ENCODE measurements at regions not wholly inside any gene's neighbourhood (a gene's known extent, or its start where the extent isn't known, plus 50 kb on each side); places are given as distances from the start of the nearest gene placed in this dataset.

DNA sequence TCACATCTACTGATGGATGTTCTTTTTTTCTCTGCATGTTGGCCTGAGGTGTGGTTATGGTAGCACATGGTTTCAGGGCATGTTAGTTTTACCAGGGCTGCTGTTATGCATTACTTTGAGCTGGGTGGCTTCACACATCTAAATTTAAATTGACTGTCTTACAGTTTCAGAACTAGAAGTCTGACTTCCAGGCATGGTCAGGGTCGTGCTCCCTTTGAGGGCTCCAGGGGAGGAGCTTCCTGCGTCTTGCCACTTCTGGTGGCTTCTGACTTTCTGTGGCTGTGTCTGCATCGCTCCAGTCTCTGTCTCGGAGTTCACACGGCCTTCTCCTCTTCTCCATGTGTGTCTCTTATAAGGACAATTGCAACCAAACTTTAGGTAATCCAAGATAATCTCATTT, 143.9 kb downstream of the GALR1 start:
- TF ChIP-seq CTCF (IDR thresholded peaks at IDR 0.05; ENCODE audit: low read depth, low read length) (no peak), POLR2A (IDR thresholded peaks at IDR 0.05; ENCODE audit: extremely low read depth, insufficient read length) (no peak), MYC (IDR thresholded peaks at IDR 0.05; ENCODE audit: low read depth, low read length) (no peak)
- TF ChIP-seq, protein P1, sequence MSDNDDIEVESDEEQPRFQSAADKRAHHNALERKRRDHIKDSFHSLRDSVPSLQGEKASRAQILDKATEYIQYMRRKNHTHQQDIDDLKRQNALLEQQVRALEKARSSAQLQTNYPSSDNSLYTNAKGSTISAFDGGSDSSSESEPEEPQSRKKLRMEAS (IDR thresholded peaks at IDR 0.05; ENCODE audit: low read depth, low read length), result no peak
- H3K4me3 ChIP-seq (ENCODE audit: low read depth, low read length), result no peak overlapping the region
- DNase-seq (ENCODE audit: low read depth), result no peak

DNA sequence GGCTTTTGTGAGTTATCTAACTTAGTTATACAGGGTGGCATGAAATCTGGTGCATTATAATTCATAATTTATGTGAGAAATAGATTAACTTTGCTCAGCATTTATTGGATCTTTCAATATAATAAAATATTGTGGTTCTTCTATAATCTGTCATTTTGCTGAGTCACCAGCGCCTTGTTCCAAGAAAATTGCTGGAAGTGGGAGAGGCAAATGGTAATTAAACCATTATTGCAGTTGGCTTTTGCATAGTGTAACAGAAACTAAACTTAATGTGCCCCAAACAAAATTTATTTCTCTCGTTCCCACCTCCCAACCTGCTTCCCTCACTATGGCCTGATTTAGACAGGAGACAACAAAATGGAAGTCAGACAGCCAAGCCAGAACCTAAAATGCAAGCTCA, 146.3 kb downstream of the GALR1 start:
- H3K4me3 ChIP-seq (ENCODE audit: low read depth, low read length), result no peak overlapping the region
- TF ChIP-seq POLR2A (IDR thresholded peaks at IDR 0.05; ENCODE audit: extremely low read depth, insufficient read length) (no peak), CTCF (IDR thresholded peaks at IDR 0.05; ENCODE audit: low read depth, low read length) (no peak), MYC (IDR thresholded peaks at IDR 0.05; ENCODE audit: low read depth, low read length) (no peak)
- TF ChIP-seq, protein P1 (IDR thresholded peaks at IDR 0.05; ENCODE audit: low read depth, low read length), result no peak
- no peak for DNase-seq (ENCODE audit: low read depth)

DNA sequence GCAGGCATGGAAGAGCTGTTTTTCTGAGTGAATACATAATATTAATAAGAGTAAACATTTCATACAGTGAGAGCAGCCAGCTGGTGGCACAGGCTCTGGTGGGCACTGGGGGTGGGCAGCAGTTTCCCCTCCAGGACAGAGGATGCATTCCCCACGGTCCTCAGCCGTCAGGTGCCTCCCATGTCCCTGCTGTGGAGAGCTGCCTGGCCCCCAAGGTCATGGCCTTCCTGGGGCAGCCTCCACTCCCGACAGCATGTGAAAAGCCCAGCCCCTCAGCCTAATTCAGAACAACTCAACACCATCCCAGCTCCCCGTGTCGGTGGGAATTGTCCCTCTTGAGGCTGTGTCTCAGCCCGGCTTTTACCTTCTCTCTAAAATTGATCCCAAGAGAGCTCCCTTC, 147.4 kb downstream of the GALR1 start:
- DNase-seq (ENCODE audit: low read depth), result no peak
- H3K4me3 ChIP-seq (ENCODE audit: low read depth, low read length), result no peak overlapping the region
- TF ChIP-seq, protein P1 (IDR thresholded peaks at IDR 0.05; ENCODE audit: low read depth, low read length), result no peak
- TF ChIP-seq CTCF (IDR thresholded peaks at IDR 0.05; ENCODE audit: low read depth, low read length), result no peak
- no peak for TF ChIP-seq POLR2A (IDR thresholded peaks at IDR 0.05; ENCODE audit: extremely low read depth, insufficient read length)
- TF ChIP-seq MYC (IDR thresholded peaks at IDR 0.05; ENCODE audit: low read depth, low read length), result no peak

DNA sequence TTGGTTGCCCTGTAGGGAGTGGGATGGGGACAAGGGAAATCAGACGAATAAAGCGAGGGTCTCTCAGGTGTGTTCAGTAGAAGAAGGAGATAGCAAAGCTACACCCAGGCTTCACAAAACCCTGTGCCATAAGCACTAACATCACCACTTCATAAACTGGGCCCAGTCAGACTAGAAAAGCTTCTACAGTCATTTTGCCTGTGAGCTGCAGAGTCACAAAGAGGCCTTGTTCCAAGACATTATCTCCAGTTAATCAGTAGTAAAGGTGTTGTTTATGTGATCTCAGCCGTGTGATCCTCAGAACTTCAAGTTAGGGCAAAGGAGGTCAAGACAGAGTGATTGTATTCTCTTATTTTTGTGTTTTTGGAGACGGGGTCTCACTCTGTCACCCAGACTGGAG, 148.0 kb downstream of the GALR1 start:
- no peak for DNase-seq (ENCODE audit: low read depth)
- H3K4me3 ChIP-seq (ENCODE audit: low read depth, low read length), result no peak overlapping the region
- TF ChIP-seq CTCF (IDR thresholded peaks at IDR 0.05; ENCODE audit: low read depth, low read length) (no peak), POLR2A (IDR thresholded peaks at IDR 0.05; ENCODE audit: extremely low read depth, insufficient read length) (no peak), MYC (IDR thresholded peaks at IDR 0.05; ENCODE audit: low read depth, low read length) (no peak)
- TF ChIP-seq, protein P1 (IDR thresholded peaks at IDR 0.05; ENCODE audit: low read depth, low read length), result no peak

- no peak for DNase-seq (ENCODE audit: low read depth)
- H3K4me3 ChIP-seq (ENCODE audit: low read depth, low read length), result no peak overlapping the region
- TF ChIP-seq CTCF (IDR thresholded peaks at IDR 0.05; ENCODE audit: low read depth, low read length) (no peak), MYC (IDR thresholded peaks at IDR 0.05; ENCODE audit: low read depth, low read length) (no peak)
Measured at GRCh38 chr18:77400561-77400960, 150.9 kb downstream of the GALR1 start.

DNA sequence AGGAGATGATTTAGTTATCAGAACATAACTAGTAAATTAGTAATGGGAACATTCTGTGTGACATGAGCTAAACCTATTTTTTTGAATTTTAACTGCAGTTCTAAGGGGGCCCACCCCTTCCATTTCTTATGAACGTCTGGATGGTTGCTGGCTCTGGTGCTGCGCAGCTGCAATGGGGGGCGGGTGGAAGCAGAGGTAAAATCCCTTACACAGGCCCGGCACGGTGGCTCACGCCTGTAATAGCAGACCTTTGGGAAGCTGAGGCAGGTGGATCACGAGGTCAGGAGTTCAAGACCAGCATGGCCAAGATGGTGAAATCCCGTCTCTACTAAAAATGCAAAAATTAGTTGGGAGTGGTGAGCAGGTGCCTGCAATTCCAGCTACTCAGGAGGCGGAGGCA, 151.5 kb downstream of the GALR1 start:
- TF ChIP-seq POLR2A (IDR thresholded peaks at IDR 0.05; ENCODE audit: extremely low read depth, insufficient read length) (no peak), MYC (IDR thresholded peaks at IDR 0.05; ENCODE audit: low read depth, low read length) (no peak)
- TF ChIP-seq, protein P1 (IDR thresholded peaks at IDR 0.05; ENCODE audit: low read depth, low read length), result no peak
- no peak overlapping the region for H3K4me3 ChIP-seq (ENCODE audit: low read depth, low read length)
- DNase-seq (ENCODE audit: low read depth), result no peak
